ENCODE measurements at regions not wholly inside any gene's neighbourhood (a gene's known extent, or its start where the extent isn't known, plus 50 kb on each side); places are given as distances from the start of the nearest gene placed in this dataset.

GRCh38 chr1:195754874-195755273 is 853.4 kb downstream of the KCNT2 start:
- H3K4me2 ChIP-seq (ENCODE audit: low read length): no peak overlapping the region
- H3K36me3 ChIP-seq (ENCODE audit: control insufficient read depth, low read length): no peaks in the 10 kb centered on the region
- H3K4me1 ChIP-seq (ENCODE audit: control insufficient read depth, low read length): no peaks in the 10 kb centered on the region
- H3K4me3 ChIP-seq (ENCODE audit: low read length): no peak overlapping the region
- H3K9me3 ChIP-seq (ENCODE audit: control insufficient read depth, insufficient read depth, low read length): no peaks in the 10 kb centered on the region
- H3F3A ChIP-seq (ENCODE audit: control insufficient read depth, insufficient read depth): no peaks in the 10 kb centered on the region
- H3K27ac ChIP-seq (ENCODE audit: low read depth, low read length): no peak overlapping the region
- no peaks in the 10 kb centered on the region for H3K79me2 ChIP-seq (ENCODE audit: control insufficient read depth, low read length)
- TF ChIP-seq EZH2phosphoT487 (IDR thresholded peaks at IDR 0.05; ENCODE audit: borderline replicate concordance, low read length) (no peak), CTCF (IDR thresholded peaks at IDR 0.05; ENCODE audit: low read depth, low read length, poor library complexity, severe bottlenecking) (no peak)
- H4K20me1 ChIP-seq (ENCODE audit: control insufficient read depth, insufficient read depth, low read depth, low read length): no peaks in the 10 kb centered on the region
- H3K9me2 ChIP-seq (replicated peaks; ENCODE audit: control insufficient read depth, low read length): no peaks in the 10 kb centered on the region
- no peaks in the 10 kb centered on the region for H3K27me3 ChIP-seq (ENCODE audit: control insufficient read depth, low read length)

GRCh38 chr1:195754303-195754702 is 853.9 kb downstream of the KCNT2 start:
- no peaks in the 10 kb centered on the region for H3F3A ChIP-seq (ENCODE audit: control insufficient read depth, insufficient read depth)
- H3K4me1 ChIP-seq (ENCODE audit: control insufficient read depth, low read length): no peaks in the 10 kb centered on the region
- no peak overlapping the region for H3K27ac ChIP-seq (ENCODE audit: low read depth, low read length)
- no peaks in the 10 kb centered on the region for H3K9me3 ChIP-seq (ENCODE audit: control insufficient read depth, insufficient read depth, low read length)
- no peaks in the 10 kb centered on the region for H3K36me3 ChIP-seq (ENCODE audit: control insufficient read depth, low read length)
- no peak for TF ChIP-seq EZH2phosphoT487 (IDR thresholded peaks at IDR 0.05; ENCODE audit: borderline replicate concordance, low read length)
- TF ChIP-seq CTCF (IDR thresholded peaks at IDR 0.05; ENCODE audit: low read depth, low read length, poor library complexity, severe bottlenecking): no peak
- H3K4me2 ChIP-seq (ENCODE audit: low read length): no peak overlapping the region
- H3K27me3 ChIP-seq (ENCODE audit: control insufficient read depth, low read length): no peaks in the 10 kb centered on the region
- no peak overlapping the region for H3K4me3 ChIP-seq (ENCODE audit: low read length)
- no peaks in the 10 kb centered on the region for H4K20me1 ChIP-seq (ENCODE audit: control insufficient read depth, insufficient read depth, low read depth, low read length)
- no peaks in the 10 kb centered on the region for H3K9me2 ChIP-seq (replicated peaks; ENCODE audit: control insufficient read depth, low read length)
- no peaks in the 10 kb centered on the region for H3K79me2 ChIP-seq (ENCODE audit: control insufficient read depth, low read length)

- Histone ChIP-seq H3K4me2 (ENCODE audit: low read length) (no peak overlapping the region), H3K4me3 (ENCODE audit: low read length) (no peak overlapping the region), H3K4me1 (ENCODE audit: control insufficient read depth, low read length) (no peaks in the 10 kb centered on the region)
Observed at GRCh38 chr1:195748969-195749368, 859.3 kb downstream of the KCNT2 start.

More at GRCh38 chr1:195748969-195749368, 859.3 kb downstream of the KCNT2 start:
- H3K27me3 ChIP-seq (ENCODE audit: control insufficient read depth, low read length): no peaks in the 10 kb centered on the region
- H3K36me3 ChIP-seq (ENCODE audit: control insufficient read depth, low read length): no peaks in the 10 kb centered on the region
- H3K9me2 ChIP-seq (replicated peaks; ENCODE audit: control insufficient read depth, low read length): no peaks in the 10 kb centered on the region
- no peaks in the 10 kb centered on the region for H4K20me1 ChIP-seq (ENCODE audit: control insufficient read depth, insufficient read depth, low read depth, low read length)
- peaks cover under 1% of the 10 kb centered on the region; the same call in 1 of the 2 replicates for H3K9me3 ChIP-seq (ENCODE audit: control insufficient read depth, insufficient read depth, low read length)
- H3K27ac ChIP-seq (ENCODE audit: low read depth, low read length): no peak overlapping the region
- H3K79me2 ChIP-seq (ENCODE audit: control insufficient read depth, low read length): no peaks in the 10 kb centered on the region
- no peaks in the 10 kb centered on the region for H3F3A ChIP-seq (ENCODE audit: control insufficient read depth, insufficient read depth)
- TF ChIP-seq CTCF (IDR thresholded peaks at IDR 0.05; ENCODE audit: low read depth, low read length, poor library complexity, severe bottlenecking) (no peak), EZH2phosphoT487 (IDR thresholded peaks at IDR 0.05; ENCODE audit: borderline replicate concordance, low read length) (no peak)
